DND-41 (cell line): ENCODE measurements at regions not wholly inside any gene's neighbourhood (a gene's known extent, or its start where the extent isn't known, plus 50 kb on each side); places are given as distances from the start of the nearest gene placed in this dataset.

Experiments used
- CTCF ChIP-seq: IDR thresholded peaks from 2 replicates; pipeline ENCODE4 v1.5.1; 2012; ENCODE audit warnings: borderline replicate concordance, low read length, moderate library complexity, mild to moderate bottlenecking; ENCODE audit not compliant: poor library complexity, severe bottlenecking; ENCODE audit errors: extremely low read depth
- EZH2 ChIP-seq: IDR thresholded peaks from 3 replicates; pipeline ENCODE4 v1.6.1; 2012; ENCODE audit warnings: borderline replicate concordance, low read depth, mild to moderate bottlenecking, moderate library complexity, low read length, inconsistent platforms; ENCODE audit not compliant: severe bottlenecking

GRCh38 chr4:12576409-12576808, 907.7 kb downstream of the RAB28 start:
- TF ChIP-seq CTCF (no peak), EZH2 (no peak)
